Breast epithelium (tissue), 4 donors: ENCODE measurements at regions not wholly inside any gene's neighbourhood (a gene's known extent, or its start where the extent isn't known, plus 50 kb on each side); places are given as distances from the start of the nearest gene placed in this dataset.

ENCODE experiments used
- DNase-seq, 2 donors: peaks; one replicate each; pipeline ENCODE4 v3.0.0-alpha.2; 2019; ENCODE audit warnings: low spot score in 2 of 2
- H3K27ac ChIP-seq, 2 donors: fragments of 200-600 bp; sonication (generic) in 1 of 2; one replicate each; pipeline ENCODE4 v1.5.1; 2016 to 2019; ENCODE audit warnings: mild to moderate bottlenecking in 1 of 2
- H3K27me3 ChIP-seq, 2 donors: fragments of 200-600 bp; sonication (generic) in 1 of 2; one replicate each; pipeline versions ENCODE4 v1.5.1 to v1.6.0; 2017 to 2019; ENCODE audit warnings: control low read depth in 1 of 2, mild to moderate bottlenecking in 1 of 2
- H3K36me3 ChIP-seq: fragments of 200-600 bp; one replicate; pipeline ENCODE4 v1.5.1; 2019
- H3K4me1 ChIP-seq, 2 donors: fragments of 200-600 bp; sonication (generic); one replicate each; pipeline ENCODE4 v1.5.1; 2016 to 2019; ENCODE audit warnings: control low read depth in 1 of 2
- H3K4me3 ChIP-seq, 3 donors: fragments of 200-600 bp; sonication (generic); 1 replicate in 2 of 3; 2 replicates in 1 of 3; pipeline ENCODE4 v1.5.1; 2016 to 2019; ENCODE audit warnings: mild to moderate bottlenecking in 3 of 3, moderate library complexity in 2 of 3
- H3K9me3 ChIP-seq, 2 donors: fragments of 200-600 bp; sonication (generic) in 1 of 2; one replicate each; pipeline ENCODE4 v1.5.1; 2016 to 2019; ENCODE audit warnings: control low read depth in 1 of 2
- POLR2A ChIP-seq: fragments of 450-650 bp; IDR thresholded peaks from one replicate; pipeline ENCODE4 v1.6.1; 2016; ENCODE audit warnings: antibody characterized with exemption, mild to moderate bottlenecking, moderate library complexity
- POLR2AphosphoS5 ChIP-seq, 3 donors: sonication (generic); formaldehyde crosslinking; IDR thresholded peaks; one replicate each; pipeline ENCODE4 v1.6.1; 2017; ENCODE audit warnings: antibody characterized with exemption in 3 of 3
- intact Hi-C: fragments of 100-400 bp; cut with DNase I; formaldehyde crosslinking; loops from one replicate; pipeline ENCODE4 v1.15.1; 2023; ENCODE audit warnings: low total_unique reads
- TF ChIP-seq, protein P1 (sequence below), 3 donors: fragments of 450-650 bp; IDR thresholded peaks; one replicate each; pipeline ENCODE4 v1.5.1; 2016 to 2017; ENCODE audit warnings: antibody characterized with exemption in 3 of 3, mild to moderate bottlenecking in 3 of 3, moderate library complexity in 3 of 3

DNA sequence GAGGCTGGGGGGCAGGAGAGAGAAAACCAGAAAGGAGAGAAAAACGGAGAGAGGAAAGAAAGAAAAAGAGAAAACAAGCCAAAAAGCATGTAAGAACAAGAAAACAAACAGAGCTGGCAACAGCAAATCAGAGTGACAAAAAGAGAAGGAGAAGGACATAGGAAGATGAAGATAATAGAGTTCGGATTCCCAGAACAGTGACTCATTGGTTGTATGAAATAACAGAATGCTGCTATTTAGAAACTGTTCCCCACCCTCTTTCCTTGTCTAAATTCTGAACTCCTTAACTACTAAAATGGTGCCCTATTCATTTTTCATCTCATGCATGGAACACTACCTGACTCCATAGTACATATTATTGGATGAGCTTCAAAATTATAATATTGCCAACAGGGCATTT is 317.4 kb downstream of the C11orf87 start:
- intact Hi-C loops, result no loop called here
- no peaks in the 10 kb centered on the region for H3K36me3 ChIP-seq
- H3K4me3 ChIP-seq, result no peak overlapping the region
- H3K27me3 ChIP-seq, result no peaks in the 10 kb centered on the region
- DNase-seq, result no peak
- H3K4me1 ChIP-seq, result no peaks in the 10 kb centered on the region
- H3K27ac ChIP-seq, result no peak overlapping the region
- no peak for TF ChIP-seq POLR2AphosphoS5 (IDR thresholded peaks at IDR 0.05)
- TF ChIP-seq, protein P1, sequence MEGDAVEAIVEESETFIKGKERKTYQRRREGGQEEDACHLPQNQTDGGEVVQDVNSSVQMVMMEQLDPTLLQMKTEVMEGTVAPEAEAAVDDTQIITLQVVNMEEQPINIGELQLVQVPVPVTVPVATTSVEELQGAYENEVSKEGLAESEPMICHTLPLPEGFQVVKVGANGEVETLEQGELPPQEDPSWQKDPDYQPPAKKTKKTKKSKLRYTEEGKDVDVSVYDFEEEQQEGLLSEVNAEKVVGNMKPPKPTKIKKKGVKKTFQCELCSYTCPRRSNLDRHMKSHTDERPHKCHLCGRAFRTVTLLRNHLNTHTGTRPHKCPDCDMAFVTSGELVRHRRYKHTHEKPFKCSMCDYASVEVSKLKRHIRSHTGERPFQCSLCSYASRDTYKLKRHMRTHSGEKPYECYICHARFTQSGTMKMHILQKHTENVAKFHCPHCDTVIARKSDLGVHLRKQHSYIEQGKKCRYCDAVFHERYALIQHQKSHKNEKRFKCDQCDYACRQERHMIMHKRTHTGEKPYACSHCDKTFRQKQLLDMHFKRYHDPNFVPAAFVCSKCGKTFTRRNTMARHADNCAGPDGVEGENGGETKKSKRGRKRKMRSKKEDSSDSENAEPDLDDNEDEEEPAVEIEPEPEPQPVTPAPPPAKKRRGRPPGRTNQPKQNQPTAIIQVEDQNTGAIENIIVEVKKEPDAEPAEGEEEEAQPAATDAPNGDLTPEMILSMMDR (IDR thresholded peaks at IDR 0.05), result no peak
- TF ChIP-seq POLR2A, result no peak
- H3K9me3 ChIP-seq, result no peaks in the 10 kb centered on the region

DNA sequence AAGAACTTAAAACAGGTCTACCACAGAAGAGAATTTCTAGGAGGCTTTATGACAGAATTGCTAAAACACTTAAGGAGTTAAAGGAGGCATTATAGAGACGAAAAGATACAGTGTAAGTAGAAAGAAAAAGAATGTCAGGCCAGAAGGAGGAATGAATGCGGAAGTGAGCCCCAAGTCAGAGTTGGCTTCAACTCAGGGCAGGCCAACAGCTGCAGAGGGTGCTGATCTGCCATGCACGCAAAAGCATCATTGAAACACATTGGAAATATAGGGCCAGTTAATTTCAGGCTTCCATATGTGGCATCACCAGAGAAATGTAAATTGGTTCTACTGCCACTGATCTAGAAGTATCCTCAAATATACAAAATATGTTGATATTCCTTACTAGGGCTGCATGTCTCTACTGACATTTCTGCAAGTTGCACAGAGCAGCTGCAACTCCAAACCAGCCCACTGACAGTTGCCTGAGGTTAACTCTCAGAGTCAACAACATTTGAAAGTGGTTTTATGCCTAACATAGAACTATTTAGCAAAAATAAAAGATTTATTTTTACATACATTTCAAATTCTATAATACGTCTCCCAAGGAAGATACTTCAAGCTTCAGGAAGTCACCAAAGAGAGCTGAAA is 324.1 kb downstream of the C11orf87 start:
- TF ChIP-seq POLR2A, result no peak
- TF ChIP-seq, protein P1 (IDR thresholded peaks at IDR 0.05), result no peak
- TF ChIP-seq POLR2AphosphoS5 (IDR thresholded peaks at IDR 0.05), result no peak
- no peak for DNase-seq
- intact Hi-C loops, result loop anchor here (5.0 kb wide), 1 partner anchor 756 kb away; no protein-coding TSS in a partner anchor
- Histone ChIP-seq H3K27me3 (no peaks in the 10 kb centered on the region), H3K36me3 (no peaks in the 10 kb centered on the region), H3K27ac (no peak overlapping the region), H3K9me3 (no peaks in the 10 kb centered on the region), H3K4me1 (no peaks in the 10 kb centered on the region), H3K4me3 (no peak overlapping the region)

DNA sequence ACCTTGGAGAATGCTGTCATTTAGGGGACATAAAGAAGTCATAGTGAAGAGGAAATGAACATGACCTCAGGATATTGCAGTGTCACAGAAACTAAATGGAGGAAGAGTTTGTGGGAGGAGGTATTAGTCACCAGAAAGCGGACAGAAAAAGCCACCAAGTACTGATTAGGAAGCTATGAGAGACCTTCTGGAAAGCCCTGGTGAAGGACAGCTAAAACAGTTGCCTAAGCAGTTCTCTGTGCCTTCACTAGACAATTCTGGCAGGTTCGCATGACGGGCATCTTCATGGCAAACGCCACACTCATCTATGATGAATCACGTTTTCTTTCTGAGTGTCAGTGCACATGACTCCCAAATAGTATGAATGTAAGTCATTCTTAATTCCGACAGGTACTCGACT is 325.8 kb downstream of the C11orf87 start:
- no peaks in the 10 kb centered on the region for H3K27me3 ChIP-seq
- intact Hi-C loops, result loop anchor here (5.0 kb wide), 1 partner anchor 754 kb away; no protein-coding TSS in a partner anchor
- no peaks in the 10 kb centered on the region for H3K36me3 ChIP-seq
- no peaks in the 10 kb centered on the region for H3K9me3 ChIP-seq
- TF ChIP-seq POLR2AphosphoS5 (IDR thresholded peaks at IDR 0.05), result no peak
- DNase-seq, result no peak
- no peak overlapping the region for H3K27ac ChIP-seq
- H3K4me3 ChIP-seq, result no peak overlapping the region
- no peaks in the 10 kb centered on the region for H3K4me1 ChIP-seq

DNA sequence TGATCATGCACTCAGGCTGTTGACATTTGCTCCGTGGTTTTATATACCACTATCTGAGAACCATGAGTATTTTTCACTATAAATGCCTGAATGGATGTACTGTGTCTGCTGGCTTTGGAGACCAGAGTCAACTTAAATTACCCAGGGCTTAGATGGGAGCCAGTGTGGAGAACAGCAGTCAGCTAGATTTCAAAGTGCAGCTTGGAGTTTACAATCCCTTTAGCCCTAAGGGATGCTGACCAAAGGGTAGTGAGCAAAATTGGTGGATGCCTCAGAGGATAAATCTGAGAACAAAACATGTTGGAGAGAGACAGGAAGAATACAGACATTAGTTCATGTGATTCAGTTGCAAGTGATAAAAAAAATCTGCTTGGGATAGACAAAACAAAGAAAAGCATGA is 327.5 kb downstream of the C11orf87 start:
- Histone ChIP-seq H3K4me3 (no peak overlapping the region), H3K36me3 (no peaks in the 10 kb centered on the region), H3K4me1 (no peaks in the 10 kb centered on the region), H3K9me3 (no peaks in the 10 kb centered on the region), H3K27me3 (no peaks in the 10 kb centered on the region), H3K27ac (no peak overlapping the region)
- intact Hi-C loops, result loop anchor here (5.0 kb wide), 1 partner anchor 753 kb away; no protein-coding TSS in a partner anchor
- TF ChIP-seq, protein P1 (IDR thresholded peaks at IDR 0.05), result no peak
- TF ChIP-seq POLR2A (no peak), POLR2AphosphoS5 (IDR thresholded peaks at IDR 0.05) (no peak)
- no peak for DNase-seq

DNA sequence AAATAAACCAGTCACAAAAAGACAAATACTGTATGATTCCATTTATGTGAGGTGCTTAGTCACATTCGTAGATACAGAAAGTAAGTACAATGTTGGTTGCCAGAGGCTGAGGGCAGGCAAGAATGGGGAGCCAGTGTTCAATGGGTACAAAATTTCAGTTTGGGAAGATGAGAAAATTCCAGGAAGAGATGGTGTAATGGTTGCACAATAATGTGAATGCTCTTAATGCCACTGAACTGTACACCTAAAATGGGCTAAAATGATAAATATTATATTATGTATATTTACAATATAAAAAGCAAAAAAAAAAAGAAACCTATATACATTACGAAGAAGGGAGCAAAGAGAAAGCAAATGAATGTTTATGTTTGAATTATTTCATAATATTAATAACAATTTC is 329.0 kb downstream of the C11orf87 start:
- no peak overlapping the region for H3K4me3 ChIP-seq
- no peaks in the 10 kb centered on the region for H3K9me3 ChIP-seq
- no peaks in the 10 kb centered on the region for H3K27me3 ChIP-seq
- TF ChIP-seq, protein P1 (IDR thresholded peaks at IDR 0.05), result no peak
- TF ChIP-seq POLR2AphosphoS5 (IDR thresholded peaks at IDR 0.05), result no peak
- no peak overlapping the region for H3K27ac ChIP-seq
- no peaks in the 10 kb centered on the region for H3K4me1 ChIP-seq
- intact Hi-C loops, result no loop called here
- DNase-seq, result no peak
- no peaks in the 10 kb centered on the region for H3K36me3 ChIP-seq
